GM12878 (cell line): ENCODE measurements at regions not wholly inside any gene's neighbourhood (a gene's known extent, or its start where the extent isn't known, plus 50 kb on each side); places are given as distances from the start of the nearest gene placed in this dataset.

Experiments used
- ATAC-seq: fragments of 200-7000 bp; cut with Tn5 transposase; 3 replicates; pipeline ENCODE4 v1.9.1; 2020; ENCODE audit warnings: mild to moderate bottlenecking, moderate library complexity
- BruUV-seq: library from RNA; stranded (reverse); fragments of 400-500 nt; replicated peaks from 2 replicates; lab custom pipeline; 2021; lab: Mats Ljungman, UMichigan
- CTCF ChIA-PET: fragments of 300-600 bp; sonication (Branson Sonifier 250); formaldehyde crosslinking; extraction: SDS; loops from one replicate; lab custom pipeline; 2021; ENCODE audit warnings: inconsistent platforms; lab: Yijun Ruan, JAX
- POLR2A ChIA-PET: fragments of 350-600 bp; formaldehyde crosslinking; extraction: SDS; loops from one replicate; lab custom pipeline; 2021; ENCODE audit warnings: inconsistent platforms; lab: Charles Lee
- RAD21 ChIA-PET: fragments of 300-600 bp; sonication (Branson Sonifier 250); formaldehyde crosslinking; loops from one replicate; lab custom pipeline; 2023; ENCODE audit warnings: antibody characterized with exemption; ENCODE audit not compliant: unreplicated experiment; lab: Charles Lee
- SMC1A ChIA-PET: fragments of 300-600 bp; sonication (Branson Sonifier 250); formaldehyde crosslinking; loops from one replicate; lab custom pipeline; 2023; ENCODE audit not compliant: unreplicated experiment, uncharacterized antibody; lab: Charles Lee
- DNase-seq: peaks from one replicate; pipeline ENCODE4 v3.0.0-alpha.2; 2011; ENCODE audit warnings: low read depth, low spot score
- FAIRE-seq: peaks from 3 replicates; lab custom pipeline; 2011; peaks lifted over from hg19 to GRCh38; lab: Jason Lieb, UNC
- H2AFZ ChIP-seq: 2 replicates; pipeline ENCODE4 v1.6.0; 2011; ENCODE audit warnings: low read depth, low read length, control low read depth; ENCODE audit not compliant: control insufficient read depth
- H3K27ac ChIP-seq: 2 replicates; pipeline ENCODE4 v1.5.1; 2011; ENCODE audit warnings: control low read depth; ENCODE audit not compliant: control insufficient read depth, insufficient read depth
- H3K27me3 ChIP-seq, 2 experiments: replicated peaks in 1 of 2; 2 replicates each; pipeline versions ENCODE4 v1.6.0 to v1.6.1; 2011; ENCODE audit warnings: low read length in 1 of 2; ENCODE audit not compliant: control insufficient read depth in 2 of 2, insufficient read depth in 2 of 2
- H3K36me3 ChIP-seq, 2 experiments: 2 replicates each; pipeline ENCODE4 v1.5.1; 2011; ENCODE audit warnings: low read length in 1 of 2; ENCODE audit not compliant: control insufficient read depth in 2 of 2, insufficient read depth in 2 of 2
- H3K4me1 ChIP-seq: 2 replicates; pipeline ENCODE4 v1.6.1; 2011; ENCODE audit warnings: mild to moderate bottlenecking, low read length, moderate library complexity, mixed read lengths; ENCODE audit not compliant: control insufficient read depth, insufficient read depth
- H3K4me2 ChIP-seq: 2 replicates; pipeline ENCODE4 v1.6.0; 2011; ENCODE audit warnings: control low read depth; ENCODE audit not compliant: control insufficient read depth, insufficient read depth
- H3K4me3 ChIP-seq: fragments of 200-600 bp; sonication (generic); 2 replicates; pipeline ENCODE4 v1.5.1; 2016
- H3K79me2 ChIP-seq: 2 replicates; pipeline ENCODE4 v1.6.0; 2011; ENCODE audit warnings: low read length; ENCODE audit not compliant: control insufficient read depth, insufficient read depth
- H3K9ac ChIP-seq: 2 replicates; pipeline ENCODE4 v1.8.0; 2011; ENCODE audit warnings: low read length, control low read depth, mixed read lengths; ENCODE audit not compliant: control insufficient read depth, insufficient read depth
- H3K9me3 ChIP-seq: replicated peaks from 3 replicates; pipeline ENCODE4 v1.5.1; 2011; ENCODE audit warnings: mild to moderate bottlenecking, low read length; ENCODE audit not compliant: control insufficient read depth, insufficient read depth
- H4K20me1 ChIP-seq: 2 replicates; pipeline ENCODE4 v1.6.0; 2011; ENCODE audit not compliant: control insufficient read depth, insufficient read depth
- CHD2 ChIP-seq: IDR thresholded peaks from 2 replicates; pipeline ENCODE4 v1.6.1; 2011; ENCODE audit warnings: low read depth, low read length, improper control_type of control experiment, borderline replicate concordance
- ESRRA ChIP-seq: IDR thresholded peaks from 2 replicates; pipeline ENCODE4 v1.6.1; 2012; ENCODE audit warnings: mild to moderate bottlenecking, low read length, improper control_type of control experiment
- ETV6 ChIP-seq, 2 experiments: fragments of 450-650 bp in 1 of 2; IDR thresholded peaks in 1 of 2; conservative IDR thresholded peaks in 1 of 2; 2 replicates each; pipeline ENCODE4 v1.6.1; 2014; ENCODE audit warnings: antibody characterized with exemption in 1 of 2, borderline replicate concordance in 1 of 2, low read depth in 1 of 2, mild to moderate bottlenecking in 1 of 2, moderate library complexity in 1 of 2
- GABPA ChIP-seq: IDR thresholded peaks from 2 replicates; pipeline ENCODE4 v1.6.1; 2014; ENCODE audit warnings: antibody characterized with exemption, low read depth, mild to moderate bottlenecking, inconsistent platforms
- KDM1A ChIP-seq: fragments of 200-600 bp; sonication (generic); IDR thresholded peaks from 2 replicates; pipeline ENCODE4 v1.6.1; 2016; ENCODE audit warnings: borderline replicate concordance
- MEF2B ChIP-seq: fragments of 450-650 bp; IDR thresholded peaks from 2 replicates; pipeline ENCODE4 v1.6.1; 2018; ENCODE audit warnings: mild to moderate bottlenecking, moderate library complexity; ENCODE audit not compliant: partially characterized antibody, poor library complexity, severe bottlenecking
- RUNX3 ChIP-seq: IDR thresholded peaks from 2 replicates; pipeline ENCODE4 v1.6.1; 2012; ENCODE audit warnings: low read length, inconsistent platforms
- SIN3A ChIP-seq: IDR thresholded peaks from 2 replicates; pipeline ENCODE4 v1.6.1; 2012; ENCODE audit warnings: low read depth, low read length, improper control_type of control experiment
- SP1 ChIP-seq: IDR thresholded peaks from one replicate; pipeline ENCODE4 v1.6.1; 2011; ENCODE audit warnings: low read depth, low read length
- TCF7 ChIP-seq: IDR thresholded peaks from 2 replicates; pipeline ENCODE4 v1.6.1; 2014; ENCODE audit warnings: antibody characterized with exemption, borderline replicate concordance
- ZNF207 ChIP-seq: fragments of 450-650 bp; IDR thresholded peaks from 2 replicates; pipeline ENCODE4 v1.6.1; 2014; ENCODE audit warnings: antibody characterized with exemption, mild to moderate bottlenecking, borderline replicate concordance
- ZSCAN29 ChIP-seq: fragments of 450-650 bp; IDR thresholded peaks from 2 replicates; pipeline ENCODE4 v1.6.1; 2017; ENCODE audit warnings: mild to moderate bottlenecking, moderate library complexity
- WGBS: methylation state at CpG from one replicate; pipeline ENCODE4 v1.1.6; 2016; ENCODE audit warnings: low lambda C conversion rate; ENCODE audit not compliant: insufficient replicate concordance, insufficient coverage; ENCODE audit errors: missing lambda C conversion rate; 5-methylcytosine and 5-hydroxymethylcytosine counted together
- in situ Hi-C: fragments of 300-500 bp; cut with MboI; formaldehyde crosslinking; loops from 9 replicates; pipeline ENCODE4 v1.14.3; 2018; ENCODE audit warnings: mixed read lengths
- intact Hi-C: fragments of 100-400 bp; cut with micrococcal nuclease; formaldehyde crosslinking; loops from one replicate; pipeline ENCODE4 v1.14.2; 2022; ENCODE audit not compliant: unreplicated experiment
- TF ChIP-seq, protein P1 (sequence below): fragments of 450-650 bp; formaldehyde crosslinking; IDR thresholded peaks from 2 replicates; pipeline ENCODE4 v1.4.0; 2022; ENCODE audit warnings: mild to moderate bottlenecking, moderate library complexity
- TF ChIP-seq, protein P2 (sequence below), 3 experiments: IDR thresholded peaks in 2 of 3; conservative IDR thresholded peaks in 1 of 3; 2 replicates each; pipeline ENCODE4 v1.5.1; 2011; ENCODE audit warnings: low read depth in 3 of 3, low read length in 3 of 3, mild to moderate bottlenecking in 3 of 3, control low read depth in 2 of 3, moderate library complexity in 2 of 3, inconsistent platforms in 1 of 3, mixed read lengths in 1 of 3; ENCODE audit not compliant: control insufficient read depth in 2 of 3, insufficient read depth in 1 of 3; ENCODE audit errors: extremely low read depth in 1 of 3
- TF ChIP-seq, protein P3 (sequence below): IDR thresholded peaks from 2 replicates; pipeline ENCODE4 v1.6.1; 2012; ENCODE audit warnings: mild to moderate bottlenecking, low read depth, low read length

DNA sequence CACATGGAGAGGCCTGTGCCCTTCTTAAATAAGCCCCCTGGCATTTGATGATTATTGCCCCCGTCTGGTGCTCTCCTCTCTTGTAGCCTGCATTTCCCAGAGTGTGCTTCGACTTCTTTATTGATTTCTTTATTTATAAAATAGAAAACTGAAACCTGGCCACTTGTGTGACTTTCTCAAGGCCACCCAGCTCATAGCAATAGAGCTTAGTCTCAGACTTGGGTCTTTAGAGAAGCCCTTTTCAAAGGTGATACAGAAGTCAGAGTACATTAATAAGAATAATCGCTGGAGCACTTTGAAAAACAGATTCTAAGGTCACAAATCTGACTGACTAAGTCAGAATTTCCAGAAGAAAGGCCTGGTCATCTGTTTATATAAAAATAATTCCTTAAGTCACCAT is 86.6 kb downstream of the NOC3L start (continued):
- TF ChIP-seq, protein P1, sequence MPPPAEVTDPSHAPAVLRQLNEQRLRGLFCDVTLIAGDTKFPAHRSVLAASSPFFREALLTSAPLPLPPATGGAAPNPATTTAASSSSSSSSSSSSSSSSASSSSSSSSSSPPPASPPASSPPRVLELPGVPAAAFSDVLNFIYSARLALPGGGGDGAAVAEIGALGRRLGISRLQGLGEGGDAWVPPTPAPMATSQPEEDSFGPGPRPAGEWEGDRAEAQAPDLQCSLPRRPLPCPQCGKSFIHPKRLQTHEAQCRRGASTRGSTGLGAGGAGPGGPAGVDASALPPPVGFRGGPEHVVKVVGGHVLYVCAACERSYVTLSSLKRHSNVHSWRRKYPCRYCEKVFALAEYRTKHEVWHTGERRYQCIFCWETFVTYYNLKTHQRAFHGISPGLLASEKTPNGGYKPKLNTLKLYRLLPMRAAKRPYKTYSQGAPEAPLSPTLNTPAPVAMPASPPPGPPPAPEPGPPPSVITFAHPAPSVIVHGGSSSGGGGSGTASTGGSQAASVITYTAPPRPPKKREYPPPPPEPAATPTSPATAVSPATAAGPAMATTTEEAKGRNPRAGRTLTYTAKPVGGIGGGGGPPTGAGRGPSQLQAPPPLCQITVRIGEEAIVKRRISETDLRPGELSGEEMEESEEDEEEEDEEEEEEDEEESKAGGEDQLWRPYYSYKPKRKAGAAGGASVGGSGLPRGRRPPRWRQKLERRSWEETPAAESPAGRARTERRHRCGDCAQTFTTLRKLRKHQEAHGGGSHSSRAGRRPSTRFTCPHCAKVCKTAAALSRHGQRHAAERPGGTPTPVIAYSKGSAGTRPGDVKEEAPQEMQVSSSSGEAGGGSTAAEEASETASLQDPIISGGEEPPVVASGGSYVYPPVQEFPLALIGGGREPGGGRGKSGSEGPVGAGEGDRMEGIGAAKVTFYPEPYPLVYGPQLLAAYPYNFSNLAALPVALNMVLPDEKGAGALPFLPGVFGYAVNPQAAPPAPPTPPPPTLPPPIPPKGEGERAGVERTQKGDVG: no peak
- TF ChIP-seq, protein P2, sequence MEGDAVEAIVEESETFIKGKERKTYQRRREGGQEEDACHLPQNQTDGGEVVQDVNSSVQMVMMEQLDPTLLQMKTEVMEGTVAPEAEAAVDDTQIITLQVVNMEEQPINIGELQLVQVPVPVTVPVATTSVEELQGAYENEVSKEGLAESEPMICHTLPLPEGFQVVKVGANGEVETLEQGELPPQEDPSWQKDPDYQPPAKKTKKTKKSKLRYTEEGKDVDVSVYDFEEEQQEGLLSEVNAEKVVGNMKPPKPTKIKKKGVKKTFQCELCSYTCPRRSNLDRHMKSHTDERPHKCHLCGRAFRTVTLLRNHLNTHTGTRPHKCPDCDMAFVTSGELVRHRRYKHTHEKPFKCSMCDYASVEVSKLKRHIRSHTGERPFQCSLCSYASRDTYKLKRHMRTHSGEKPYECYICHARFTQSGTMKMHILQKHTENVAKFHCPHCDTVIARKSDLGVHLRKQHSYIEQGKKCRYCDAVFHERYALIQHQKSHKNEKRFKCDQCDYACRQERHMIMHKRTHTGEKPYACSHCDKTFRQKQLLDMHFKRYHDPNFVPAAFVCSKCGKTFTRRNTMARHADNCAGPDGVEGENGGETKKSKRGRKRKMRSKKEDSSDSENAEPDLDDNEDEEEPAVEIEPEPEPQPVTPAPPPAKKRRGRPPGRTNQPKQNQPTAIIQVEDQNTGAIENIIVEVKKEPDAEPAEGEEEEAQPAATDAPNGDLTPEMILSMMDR (IDR thresholded peaks at IDR 0.05 in 2 of 3, conservative IDR thresholded peaks at IDR 0.05 in 1 of 3; ENCODE audit: control insufficient read depth in 2 of 3, extremely low read depth in 1 of 3, insufficient read depth in 1 of 3, low read depth in 3 of 3, low read length in 3 of 3): no peak

DNA sequence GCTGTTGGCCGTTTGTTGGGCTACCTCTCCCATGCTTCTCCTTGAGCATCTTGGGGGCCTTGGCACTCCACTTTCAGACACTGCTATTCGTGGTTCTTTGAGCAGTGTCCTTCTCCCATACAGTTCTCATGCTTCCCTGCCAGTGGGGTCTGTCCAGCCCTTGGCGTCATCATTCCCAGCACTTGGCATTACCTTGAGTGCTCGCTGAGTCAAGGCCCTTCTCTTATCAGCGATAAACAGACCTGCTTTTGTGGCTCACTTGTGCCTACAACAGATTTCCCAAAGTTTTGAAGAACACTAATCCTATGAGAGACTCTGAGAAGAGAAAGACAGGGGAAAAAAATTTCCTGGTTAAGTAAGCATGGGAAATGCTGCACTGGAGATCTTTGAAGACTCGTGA is 85.3 kb downstream of the NOC3L start:
- no peaks in the 10 kb centered on the region for H3K4me1 ChIP-seq
- H4K20me1 ChIP-seq: no peaks in the 10 kb centered on the region
- RAD21 ChIA-PET: interaction anchor here (2.5 kb wide), 1 partner anchor 167 kb away, joined by 10 read pairs; no protein-coding TSS in a partner anchor
- H2AFZ ChIP-seq: no peak overlapping the region
- no peaks in the 10 kb centered on the region for H3K36me3 ChIP-seq
- no peak overlapping the region for H3K4me2 ChIP-seq
- ATAC-seq (no peak), DNase-seq (no peak), FAIRE-seq (no peak)
- in situ Hi-C loops: no loop called here
- no peaks in the 10 kb centered on the region for H3K79me2 ChIP-seq
- POLR2A ChIA-PET: no interaction called here
- no peak overlapping the region for H3K9ac ChIP-seq
- no peak overlapping the region for H3K27ac ChIP-seq
- 0 out of 4 replicates have a peak, but pooled peaks cover 0 to 3% of the 10 kb centered on the region in 2 experiments for H3K27me3 ChIP-seq
- no peak overlapping the region for H3K4me3 ChIP-seq
- no peaks in the 10 kb centered on the region for H3K9me3 ChIP-seq
- WGBS: 56% methylated on average over 6 of the region's 6 CpGs
- intact Hi-C loops: no loop called here
- CTCF ChIA-PET: interaction anchor here (0.9 to 5.3 kb wide), 3 partner anchors 9 to 165 kb away, joined by 5 to 58 read pairs (median 5); no protein-coding TSS in a partner anchor
- SMC1A ChIA-PET: interaction anchor here (0.6 kb wide), 1 partner anchor 167 kb away, joined by 3 read pairs; no protein-coding TSS in a partner anchor
- no TSS peak for BruUV-seq
- TF ChIP-seq GABPA: no peak
- TF ChIP-seq ESRRA: no peak
- no peak for TF ChIP-seq SP1
- TF ChIP-seq TCF7: no peak
- no peak for TF ChIP-seq CHD2
- TF ChIP-seq ZNF207: no peak
- TF ChIP-seq KDM1A: no peak
- no peak for TF ChIP-seq ETV6 (conservative IDR thresholded peaks at IDR 0.05 in 1 of 2, IDR thresholded peaks at IDR 0.05 in 1 of 2; ENCODE audit: borderline replicate concordance in 1 of 2, low read depth in 1 of 2)
- no peak for TF ChIP-seq ZSCAN29
- TF ChIP-seq SIN3A: no peak
- TF ChIP-seq, protein P3, sequence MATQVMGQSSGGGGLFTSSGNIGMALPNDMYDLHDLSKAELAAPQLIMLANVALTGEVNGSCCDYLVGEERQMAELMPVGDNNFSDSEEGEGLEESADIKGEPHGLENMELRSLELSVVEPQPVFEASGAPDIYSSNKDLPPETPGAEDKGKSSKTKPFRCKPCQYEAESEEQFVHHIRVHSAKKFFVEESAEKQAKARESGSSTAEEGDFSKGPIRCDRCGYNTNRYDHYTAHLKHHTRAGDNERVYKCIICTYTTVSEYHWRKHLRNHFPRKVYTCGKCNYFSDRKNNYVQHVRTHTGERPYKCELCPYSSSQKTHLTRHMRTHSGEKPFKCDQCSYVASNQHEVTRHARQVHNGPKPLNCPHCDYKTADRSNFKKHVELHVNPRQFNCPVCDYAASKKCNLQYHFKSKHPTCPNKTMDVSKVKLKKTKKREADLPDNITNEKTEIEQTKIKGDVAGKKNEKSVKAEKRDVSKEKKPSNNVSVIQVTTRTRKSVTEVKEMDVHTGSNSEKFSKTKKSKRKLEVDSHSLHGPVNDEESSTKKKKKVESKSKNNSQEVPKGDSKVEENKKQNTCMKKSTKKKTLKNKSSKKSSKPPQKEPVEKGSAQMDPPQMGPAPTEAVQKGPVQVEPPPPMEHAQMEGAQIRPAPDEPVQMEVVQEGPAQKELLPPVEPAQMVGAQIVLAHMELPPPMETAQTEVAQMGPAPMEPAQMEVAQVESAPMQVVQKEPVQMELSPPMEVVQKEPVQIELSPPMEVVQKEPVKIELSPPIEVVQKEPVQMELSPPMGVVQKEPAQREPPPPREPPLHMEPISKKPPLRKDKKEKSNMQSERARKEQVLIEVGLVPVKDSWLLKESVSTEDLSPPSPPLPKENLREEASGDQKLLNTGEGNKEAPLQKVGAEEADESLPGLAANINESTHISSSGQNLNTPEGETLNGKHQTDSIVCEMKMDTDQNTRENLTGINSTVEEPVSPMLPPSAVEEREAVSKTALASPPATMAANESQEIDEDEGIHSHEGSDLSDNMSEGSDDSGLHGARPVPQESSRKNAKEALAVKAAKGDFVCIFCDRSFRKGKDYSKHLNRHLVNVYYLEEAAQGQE: no peak
- TF ChIP-seq RUNX3: no peak
- TF ChIP-seq MEF2B: no peak
